Adipocyte (in vitro differentiated cells): ENCODE measurements at regions not wholly inside any gene's neighbourhood (a gene's known extent, or its start where the extent isn't known, plus 50 kb on each side); places are given as distances from the start of the nearest gene placed in this dataset.

ENCODE experiments used
- DNase-seq: peaks from one replicate; pipeline ENCODE4 v3.0.0-alpha.2; 2015; ENCODE audit warnings: low read depth
- H3K27me3 ChIP-seq: replicated peaks from 2 replicates; pipeline ENCODE4 v1.7.0; 2013; ENCODE audit warnings: mild to moderate bottlenecking, low read length, moderate library complexity; ENCODE audit not compliant: control insufficient read depth, insufficient read depth
- H3K36me3 ChIP-seq: 2 replicates; pipeline ENCODE4 v1.7.0; 2013; ENCODE audit warnings: low read length, mild to moderate bottlenecking, moderate library complexity; ENCODE audit not compliant: control insufficient read depth, insufficient read depth, severe bottlenecking
- H3K4me1 ChIP-seq: 2 replicates; pipeline ENCODE4 v1.7.0; 2013; ENCODE audit warnings: mild to moderate bottlenecking, low read length, moderate library complexity; ENCODE audit not compliant: control insufficient read depth, insufficient read depth
- H3K4me3 ChIP-seq: 2 replicates; pipeline ENCODE4 v1.7.0; 2013; ENCODE audit warnings: mild to moderate bottlenecking, low read length, moderate library complexity
- H3K9ac ChIP-seq: 2 replicates; pipeline ENCODE4 v1.7.0; 2013; ENCODE audit warnings: mild to moderate bottlenecking, low read length, moderate library complexity
- H3K9me3 ChIP-seq: 2 replicates; pipeline ENCODE4 v1.7.0; 2013; ENCODE audit warnings: mild to moderate bottlenecking, low read length, moderate library complexity; ENCODE audit not compliant: control insufficient read depth

DNA sequence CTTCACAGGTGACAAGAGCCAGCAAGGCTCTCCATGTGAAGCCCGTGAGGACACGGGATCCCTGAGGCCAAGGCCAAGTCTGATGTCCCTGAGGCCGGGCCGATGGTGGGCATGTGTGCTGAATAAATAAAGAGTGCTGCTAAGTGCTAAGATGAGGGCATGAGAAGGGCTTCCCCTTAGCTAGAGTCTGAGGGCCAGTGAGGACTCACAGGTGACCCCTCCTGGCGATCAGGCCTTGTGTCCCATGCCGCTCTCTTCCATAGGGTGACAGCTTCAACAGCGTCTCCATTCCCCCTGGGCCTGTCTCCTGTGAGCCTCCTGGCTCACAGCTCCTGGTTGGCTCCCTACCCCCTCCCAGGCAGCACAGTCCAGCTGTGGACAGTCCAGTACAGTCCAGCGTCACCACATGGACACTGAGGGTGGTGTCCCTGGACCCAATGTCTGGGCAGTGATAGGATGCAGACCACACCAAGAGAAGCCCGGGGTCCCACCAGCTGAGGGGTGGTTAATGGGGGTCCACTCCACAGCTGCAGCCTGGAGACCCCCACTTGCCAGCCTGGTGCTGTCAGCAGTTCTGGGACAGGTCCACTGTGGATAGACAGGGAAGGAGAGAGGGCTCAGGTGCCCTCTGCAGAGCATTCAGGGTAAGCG lies 1033.2 kb downstream of the TBC1D22A start:
- H3K9me3 ChIP-seq: peaks cover 21% of the 10 kb centered on the region
- H3K4me3 ChIP-seq: no peak overlapping the region
- no peaks in the 10 kb centered on the region for H3K4me1 ChIP-seq
- no peaks in the 10 kb centered on the region for H3K36me3 ChIP-seq
- no peaks in the 10 kb centered on the region for H3K27me3 ChIP-seq
- H3K9ac ChIP-seq: no peak overlapping the region
- DNase-seq: no peak

DNA sequence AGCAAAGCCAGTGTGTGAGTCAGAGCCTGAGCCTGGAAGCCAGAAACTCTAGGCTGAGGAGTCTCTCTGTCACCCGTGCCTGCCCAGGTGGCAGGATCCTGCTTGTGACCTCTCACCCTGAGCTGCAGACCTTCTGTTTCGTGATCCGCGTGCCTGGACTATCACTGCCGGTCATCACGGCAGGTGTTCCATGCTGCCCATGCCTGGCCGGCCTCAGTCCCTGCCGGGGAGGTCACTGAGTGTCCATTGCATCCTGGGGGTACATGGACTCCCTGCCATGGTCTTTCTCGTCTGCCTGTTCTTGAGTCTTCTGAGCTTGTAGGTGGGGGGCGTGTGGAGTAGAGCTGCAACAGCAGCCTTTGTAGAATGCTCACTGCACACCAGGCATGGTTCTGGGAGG lies 1032.4 kb downstream of the TBC1D22A start:
- Histone ChIP-seq H3K9me3 (peaks cover 19% of the 10 kb centered on the region), H3K36me3 (no peaks in the 10 kb centered on the region), H3K4me3 (no peak overlapping the region), H3K9ac (no peak overlapping the region), H3K4me1 (no peaks in the 10 kb centered on the region), H3K27me3 (no peaks in the 10 kb centered on the region)
- no peak for DNase-seq

GRCh38 chr22:47793304-47794101 lies 1031.1 kb downstream of the TBC1D22A start:
- Histone ChIP-seq H3K4me1 (no peaks in the 10 kb centered on the region), H3K4me3 (no peak overlapping the region), H3K9ac (no peak overlapping the region), H3K27me3 (no peaks in the 10 kb centered on the region), H3K9me3 (peaks cover 6% of the 10 kb centered on the region), H3K36me3 (no peaks in the 10 kb centered on the region)
- DNase-seq: no peak

DNA sequence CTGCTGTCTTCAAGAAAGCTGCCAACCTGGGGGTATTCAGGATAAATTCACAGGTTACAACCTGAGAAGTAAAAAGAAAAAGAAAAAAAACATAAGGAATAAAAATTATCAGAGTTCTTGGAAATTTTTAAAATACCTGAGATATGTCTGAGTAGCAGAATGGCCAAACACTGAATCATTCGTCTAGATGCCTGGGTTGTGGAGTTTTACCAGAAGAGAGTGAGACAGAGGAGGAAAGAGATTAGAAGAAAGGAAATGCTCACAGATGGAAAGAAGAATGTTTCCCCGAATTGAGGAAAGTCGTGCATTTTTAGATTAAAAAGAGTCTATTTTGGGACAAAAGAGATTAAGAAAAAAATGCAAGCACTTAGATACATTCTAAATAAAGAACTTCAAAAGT lies 1026.7 kb downstream of the TBC1D22A start:
- Histone ChIP-seq H3K4me3 (no peak overlapping the region), H3K27me3 (no peaks in the 10 kb centered on the region), H3K9me3 (peaks cover 9% of the 10 kb centered on the region), H3K9ac (no peak overlapping the region), H3K4me1 (no peaks in the 10 kb centered on the region), H3K36me3 (no peaks in the 10 kb centered on the region)
- no peak for DNase-seq

DNA sequence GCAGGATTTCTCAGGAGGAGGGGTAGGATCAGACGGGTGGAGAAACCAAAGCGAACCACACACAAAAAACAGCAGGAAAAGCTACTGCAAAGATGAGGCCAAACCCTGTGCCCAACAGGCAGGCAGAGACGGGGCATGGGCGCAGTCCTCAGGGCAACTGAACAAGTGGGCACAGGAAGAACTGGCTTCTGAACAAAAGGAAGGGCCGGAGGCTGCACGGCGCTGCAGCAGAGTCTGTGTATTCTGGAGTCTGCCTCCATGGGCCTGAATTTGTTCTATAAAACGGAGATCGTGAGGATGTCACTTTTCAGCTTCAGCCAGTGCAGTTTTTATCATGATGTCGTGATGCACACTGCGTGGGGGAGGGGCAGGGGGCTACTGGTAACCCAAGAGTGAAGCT lies 1026.0 kb downstream of the TBC1D22A start:
- H3K9me3 ChIP-seq: peaks cover 9% of the 10 kb centered on the region
- no peak overlapping the region for H3K9ac ChIP-seq
- H3K4me1 ChIP-seq: no peaks in the 10 kb centered on the region
- H3K27me3 ChIP-seq: no peaks in the 10 kb centered on the region
- DNase-seq: no peak
- H3K36me3 ChIP-seq: no peaks in the 10 kb centered on the region
- H3K4me3 ChIP-seq: no peak overlapping the region

GRCh38 chr22:47787501-47788227 lies 1025.2 kb downstream of the TBC1D22A start:
- no peaks in the 10 kb centered on the region for H3K27me3 ChIP-seq
- H3K36me3 ChIP-seq: no peaks in the 10 kb centered on the region
- no peaks in the 10 kb centered on the region for H3K4me1 ChIP-seq
- H3K9me3 ChIP-seq: peaks cover 9% of the 10 kb centered on the region
- H3K9ac ChIP-seq: no peak overlapping the region
- no peak overlapping the region for H3K4me3 ChIP-seq
- no peak for DNase-seq

- DNase-seq: no peak
Observed at GRCh38 chr22:47786650-47787290, 1024.3 kb downstream of the TBC1D22A start.

GRCh38 chr22:47784991-47785390 lies 1022.5 kb downstream of the TBC1D22A start:
- Histone ChIP-seq H3K27me3 (no peaks in the 10 kb centered on the region), H3K36me3 (no peaks in the 10 kb centered on the region), H3K4me1 (no peaks in the 10 kb centered on the region), H3K9ac (no peak overlapping the region), H3K9me3 (peaks cover 9% of the 10 kb centered on the region), H3K4me3 (no peak overlapping the region)
- no peak for DNase-seq

More at GRCh38 chr22:47786650-47787290, 1024.3 kb downstream of the TBC1D22A start:
- peaks cover 9% of the 10 kb centered on the region for H3K9me3 ChIP-seq
- H3K9ac ChIP-seq: no peak overlapping the region
- no peak overlapping the region for H3K4me3 ChIP-seq
- no peaks in the 10 kb centered on the region for H3K4me1 ChIP-seq
- no peaks in the 10 kb centered on the region for H3K36me3 ChIP-seq
- no peaks in the 10 kb centered on the region for H3K27me3 ChIP-seq

GRCh38 chr22:47784367-47784983 lies 1022.0 kb downstream of the TBC1D22A start:
- no peak overlapping the region for H3K4me3 ChIP-seq
- no peaks in the 10 kb centered on the region for H3K36me3 ChIP-seq
- H3K9me3 ChIP-seq: peaks cover 9% of the 10 kb centered on the region
- no peak for DNase-seq
- H3K4me1 ChIP-seq: no peaks in the 10 kb centered on the region
- H3K9ac ChIP-seq: no peak overlapping the region
- H3K27me3 ChIP-seq: no peaks in the 10 kb centered on the region

DNA sequence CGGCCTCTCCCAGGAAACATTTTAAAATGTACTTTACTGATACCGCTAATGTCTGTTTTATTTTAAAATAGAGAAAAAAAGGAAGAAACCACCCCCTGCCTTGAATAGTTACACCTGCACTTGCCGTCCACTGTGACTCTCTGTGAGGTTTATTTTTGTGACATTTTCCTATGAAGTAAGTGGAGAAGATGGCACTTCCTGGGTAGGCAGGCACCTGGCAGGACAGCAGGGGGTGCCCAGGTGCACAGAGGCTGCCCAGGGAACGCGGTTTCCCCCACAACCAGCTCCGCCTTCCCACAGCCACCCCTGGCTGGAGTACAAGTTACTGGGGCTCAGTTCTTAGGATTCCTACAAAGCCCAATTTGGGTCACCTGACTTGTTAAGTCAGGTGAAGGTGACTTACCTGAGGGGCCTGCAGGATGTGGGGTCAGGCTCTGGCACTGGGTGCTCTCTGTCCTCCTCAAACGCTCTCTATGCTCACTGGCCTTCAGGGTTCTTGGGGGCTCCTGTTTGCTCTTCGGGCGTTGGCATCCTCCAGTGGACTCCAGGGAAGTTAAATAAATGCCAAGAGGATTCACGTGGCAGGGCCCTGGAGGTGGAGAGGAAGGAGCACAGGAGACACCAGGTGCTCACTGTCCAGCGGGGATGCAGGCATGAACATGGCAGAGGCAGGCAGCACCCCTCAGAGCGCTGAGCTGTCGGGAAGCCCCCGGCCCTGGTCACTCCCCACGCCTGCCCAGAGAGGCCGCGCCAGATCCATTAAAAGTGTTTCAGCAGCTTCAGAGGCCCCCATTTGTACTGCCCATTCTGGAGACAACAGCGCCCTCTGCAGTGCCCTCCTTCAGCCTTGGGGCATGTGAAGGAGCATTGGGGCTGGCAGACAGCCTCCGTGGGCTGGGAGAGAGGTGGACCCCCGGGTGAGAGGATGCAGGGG lies 1021.2 kb downstream of the TBC1D22A start:
- DNase-seq: no peak
- no peak overlapping the region for H3K9ac ChIP-seq
- H3K4me3 ChIP-seq: no peak overlapping the region
- no peaks in the 10 kb centered on the region for H3K4me1 ChIP-seq
- H3K36me3 ChIP-seq: no peaks in the 10 kb centered on the region
- H3K27me3 ChIP-seq: no peaks in the 10 kb centered on the region
- H3K9me3 ChIP-seq: peaks cover 9% of the 10 kb centered on the region
